ENCODE measurements at regions not wholly inside any gene's neighbourhood (a gene's known extent, or its start where the extent isn't known, plus 50 kb on each side); places are given as distances from the start of the nearest gene placed in this dataset.
A peak's percentile ranks its signal among the peaks of the same experiment; 100 is the strongest.

DNA sequence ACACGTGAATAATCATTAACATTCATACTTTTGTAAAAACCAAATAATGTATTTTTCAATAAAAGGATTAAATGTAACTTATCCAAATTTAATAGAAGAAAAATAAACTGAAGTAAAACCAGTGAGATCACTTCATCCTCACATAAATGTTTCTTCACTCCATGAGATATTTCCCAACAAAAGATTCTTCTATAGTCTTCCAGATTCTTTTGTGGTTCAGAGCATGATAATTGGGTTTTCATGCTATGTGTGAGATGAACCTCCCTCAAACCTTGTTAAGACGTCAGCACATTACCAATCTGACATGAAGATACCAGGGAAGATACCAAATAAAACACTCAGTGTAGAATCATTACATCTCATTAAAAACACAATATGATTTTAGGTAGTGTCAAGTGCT lies 62.9 kb upstream of the OXGR1 start:
- no peak for DNase-seq

DNA sequence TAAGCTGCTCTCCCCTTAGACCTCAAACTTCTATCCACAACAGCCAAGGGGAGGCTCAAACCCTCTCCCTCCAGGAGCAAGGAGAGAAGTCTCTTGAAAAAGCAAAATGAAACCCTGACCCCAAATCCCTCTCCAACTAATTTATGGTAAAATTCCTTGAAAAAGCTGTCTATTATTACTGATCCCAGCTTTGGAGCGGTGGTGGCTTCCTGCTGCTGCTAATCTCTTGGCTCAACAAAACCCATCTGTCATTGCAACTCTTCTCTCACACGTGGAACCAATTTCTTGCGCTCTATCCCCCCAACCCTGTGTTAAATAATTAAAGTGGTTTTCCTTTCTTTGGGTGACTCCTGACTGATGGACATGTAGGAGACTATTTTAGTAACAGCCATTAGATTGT lies 64.1 kb upstream of the OXGR1 start:
- no peak for DNase-seq

DNA sequence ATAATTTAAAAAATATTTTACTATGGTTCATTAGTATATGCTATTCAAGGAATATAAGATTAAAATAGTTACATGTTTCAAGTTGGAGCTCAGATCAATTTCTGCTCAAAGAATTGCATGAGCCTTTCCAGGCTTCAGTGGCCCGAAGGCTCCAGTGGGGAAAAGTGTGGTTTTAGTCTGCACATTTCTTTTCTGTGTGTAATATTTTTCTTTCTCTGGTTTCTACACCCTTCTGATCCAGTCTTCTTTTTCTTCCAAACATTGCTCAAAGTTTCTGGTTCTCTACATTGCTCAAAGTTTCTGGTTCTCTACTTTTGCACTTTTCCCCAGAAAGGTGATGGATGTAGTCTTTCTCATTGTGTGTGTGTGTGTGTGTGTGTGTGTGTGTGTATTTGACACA lies 64.7 kb upstream of the OXGR1 start:
- no peak for DNase-seq

DNA sequence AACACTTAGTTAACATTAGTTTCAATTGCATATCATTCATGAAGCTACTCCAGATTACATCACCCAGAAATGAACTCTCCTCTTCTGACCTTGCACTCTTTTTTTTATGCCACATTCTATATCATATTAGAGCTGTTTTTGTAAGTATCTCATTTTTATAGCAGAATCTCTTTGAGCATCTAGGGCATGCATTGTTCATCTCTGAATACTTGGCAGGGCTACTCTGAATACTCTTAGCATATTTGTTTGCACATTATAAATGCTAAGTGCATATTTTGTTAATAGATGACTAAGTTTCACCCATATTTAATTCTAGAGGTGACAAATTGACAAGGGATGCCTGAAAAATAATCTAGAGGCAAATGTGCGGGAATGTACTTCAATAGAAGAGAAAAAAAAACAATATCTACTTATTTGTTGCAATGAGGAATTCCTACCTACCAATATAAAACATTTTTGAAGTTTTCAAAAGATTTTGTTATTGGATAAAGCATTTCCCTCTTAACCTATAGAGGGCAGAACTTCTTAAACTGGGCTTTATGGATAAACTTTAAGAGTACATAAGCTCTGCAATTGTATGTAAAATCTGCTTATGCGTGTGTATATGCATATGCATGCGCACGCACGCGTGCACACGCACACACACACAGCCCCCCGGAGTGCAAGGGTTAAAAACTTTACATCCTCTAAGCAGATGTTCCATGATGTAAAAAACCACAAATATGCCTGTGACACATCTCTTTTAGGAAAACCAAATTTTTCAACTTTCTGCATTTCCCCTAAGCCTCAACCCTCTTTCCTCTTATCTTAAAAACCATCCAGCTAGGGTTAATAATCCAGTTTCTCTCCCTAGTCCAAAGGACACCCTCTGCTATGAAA lies 73.0 kb upstream of the OXGR1 start:
- DNase-seq = no peak

DNA sequence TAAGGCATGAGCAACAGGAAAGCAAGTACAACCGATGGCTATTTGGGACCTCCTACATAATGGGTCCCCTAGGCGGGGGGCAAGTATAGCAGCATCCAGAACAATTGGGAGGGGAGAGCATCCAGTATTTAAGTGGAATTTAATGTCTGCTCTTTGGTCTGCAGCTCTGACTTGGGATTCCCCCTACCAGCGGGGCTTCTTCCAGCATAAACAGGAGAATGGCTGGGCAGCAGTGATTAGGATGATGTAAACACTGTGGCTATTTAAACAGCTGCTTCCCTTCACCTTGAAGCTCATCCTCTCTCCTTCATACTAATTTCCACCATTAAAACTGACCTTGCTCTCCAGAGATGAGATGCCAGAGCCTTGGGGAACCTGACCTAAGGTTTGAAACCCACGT lies 73.9 kb upstream of the OXGR1 start:
- no peak for DNase-seq

DNA sequence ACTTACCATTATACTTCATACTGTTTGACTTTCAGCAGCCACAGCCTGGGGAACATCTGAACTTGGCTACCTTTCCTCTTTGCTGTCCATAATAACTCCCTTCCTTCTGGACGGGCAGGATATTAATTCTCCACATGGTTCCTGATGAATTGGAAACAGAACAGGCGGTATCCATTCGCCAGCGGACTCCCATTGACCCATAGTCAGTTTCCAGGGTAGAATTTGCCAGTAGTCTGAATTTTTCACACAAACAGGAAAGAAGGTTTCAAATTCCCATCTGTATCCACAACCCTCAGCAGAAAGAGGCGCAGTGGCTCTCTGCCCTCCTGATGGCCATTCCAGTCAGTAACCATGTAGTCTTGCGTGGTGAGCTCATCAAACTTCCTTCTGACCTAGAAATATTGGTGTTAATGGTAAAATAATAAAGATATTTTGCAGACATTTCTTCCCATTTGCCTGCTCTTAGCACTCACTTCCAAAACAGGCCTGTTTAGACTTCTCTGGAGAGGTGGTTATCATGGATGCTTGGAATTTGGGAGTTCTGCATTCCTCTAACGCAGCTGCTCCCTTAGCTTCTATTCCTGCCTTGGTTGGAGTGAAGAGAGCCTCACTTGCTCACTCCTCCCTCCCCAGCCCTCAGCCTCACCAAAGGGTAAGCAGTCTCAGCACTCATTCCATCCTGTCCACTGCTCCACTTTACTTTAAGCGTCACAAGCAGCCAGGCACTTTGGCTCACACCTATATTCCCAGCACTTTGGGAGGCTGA lies 75.0 kb upstream of the OXGR1 start:
- DNase-seq = no peak

DNA sequence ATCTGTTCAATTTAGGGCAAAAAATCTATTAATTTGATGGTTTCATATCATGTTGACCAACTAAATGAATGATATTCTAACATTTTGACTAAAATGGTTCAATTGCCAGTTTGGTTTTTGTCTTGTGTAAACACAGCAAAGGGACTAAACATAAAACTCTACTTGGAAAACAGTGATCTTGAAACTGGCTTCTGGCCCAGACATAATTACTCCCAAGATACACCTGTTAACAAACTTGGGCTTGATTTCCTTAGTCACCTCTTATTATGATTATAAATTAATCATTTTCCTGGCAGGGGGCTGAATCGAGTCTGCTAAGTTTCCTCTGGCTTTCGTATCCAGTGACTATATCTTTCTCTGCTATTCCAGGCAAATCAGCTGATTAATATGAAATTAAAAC lies 78.0 kb upstream of the OXGR1 start:
- peak; percentile 43 for DNase-seq

DNA sequence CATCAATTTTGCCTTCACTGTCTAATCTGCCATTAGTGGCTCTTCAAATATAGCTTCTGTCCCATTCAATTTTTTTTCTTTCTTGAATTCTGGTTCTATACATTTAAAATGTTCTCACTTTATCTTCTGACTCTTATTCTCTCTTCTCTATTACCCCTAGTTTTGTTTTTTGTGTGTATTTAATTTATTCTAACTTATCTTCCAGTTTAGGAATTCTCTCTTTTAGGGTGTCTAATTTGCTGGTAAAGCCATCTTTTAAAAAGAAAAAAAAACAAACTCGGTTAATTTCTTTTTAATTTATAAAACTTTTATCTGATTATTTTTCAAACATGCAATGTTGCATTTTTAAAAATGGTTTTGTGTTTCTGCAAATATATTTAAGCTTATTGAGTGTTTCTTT lies 80.3 kb upstream of the OXGR1 start:
- no peak for DNase-seq

DNA sequence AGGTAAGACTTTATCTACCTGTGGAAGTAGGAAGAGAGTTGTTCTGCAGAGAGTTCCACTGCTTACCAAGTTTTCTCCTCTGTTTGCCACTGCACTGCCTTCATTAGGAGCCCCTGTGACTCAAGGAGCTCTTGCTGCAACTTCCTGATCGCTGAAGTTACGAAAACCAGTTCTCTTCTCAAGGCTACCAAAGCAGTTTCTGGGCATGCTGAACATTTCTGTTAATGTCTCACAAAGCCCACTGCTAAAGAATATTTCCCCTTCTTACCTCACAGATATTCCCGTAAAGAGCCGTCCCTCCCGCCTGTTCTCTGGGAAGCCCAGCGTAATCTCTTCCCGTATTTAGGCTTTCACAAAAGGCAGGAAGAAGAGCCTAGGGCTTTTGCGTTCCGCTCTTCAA lies 82.6 kb upstream of the OXGR1 start:
- DNase-seq = no peak

DNA sequence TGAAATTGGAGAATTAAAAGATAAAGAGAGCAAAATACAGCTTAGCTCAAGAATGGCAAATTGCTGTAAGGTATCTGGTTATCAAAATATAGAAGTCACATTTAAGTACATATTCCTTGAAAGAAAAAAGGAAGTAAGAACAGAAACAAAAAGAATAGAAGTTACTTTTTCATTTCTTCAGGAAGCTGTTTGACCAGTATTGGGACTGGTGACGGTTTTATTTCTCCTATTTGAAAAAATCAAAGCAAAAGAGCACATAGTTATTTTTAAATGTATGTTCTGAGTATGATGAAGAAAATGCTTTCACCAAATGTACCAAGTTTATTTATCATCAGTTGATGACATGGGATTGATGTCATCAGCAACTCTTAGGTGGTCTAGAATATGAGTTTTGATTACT lies 83.1 kb upstream of the OXGR1 start:
- DNase-seq = no peak

DNA sequence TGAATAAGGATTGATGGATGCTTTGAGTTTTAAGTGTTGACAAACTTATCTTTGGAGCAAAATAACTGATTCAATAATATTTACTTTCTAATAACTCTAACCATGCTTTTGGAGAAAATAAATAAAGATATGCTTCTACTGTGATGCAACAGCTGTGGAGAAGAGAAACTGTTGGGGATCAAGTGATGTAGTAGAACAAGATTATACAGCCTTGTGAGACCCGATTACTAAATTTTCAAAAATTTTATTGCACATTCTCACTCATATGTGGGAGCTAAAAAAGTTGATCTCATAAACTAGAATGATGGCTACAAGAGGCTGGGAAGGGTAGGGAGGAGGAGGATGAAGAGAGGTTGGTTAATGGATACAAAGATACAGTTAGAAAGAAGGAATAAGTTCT lies 85.5 kb upstream of the OXGR1 start:
- DNase-seq = no peak

DNA sequence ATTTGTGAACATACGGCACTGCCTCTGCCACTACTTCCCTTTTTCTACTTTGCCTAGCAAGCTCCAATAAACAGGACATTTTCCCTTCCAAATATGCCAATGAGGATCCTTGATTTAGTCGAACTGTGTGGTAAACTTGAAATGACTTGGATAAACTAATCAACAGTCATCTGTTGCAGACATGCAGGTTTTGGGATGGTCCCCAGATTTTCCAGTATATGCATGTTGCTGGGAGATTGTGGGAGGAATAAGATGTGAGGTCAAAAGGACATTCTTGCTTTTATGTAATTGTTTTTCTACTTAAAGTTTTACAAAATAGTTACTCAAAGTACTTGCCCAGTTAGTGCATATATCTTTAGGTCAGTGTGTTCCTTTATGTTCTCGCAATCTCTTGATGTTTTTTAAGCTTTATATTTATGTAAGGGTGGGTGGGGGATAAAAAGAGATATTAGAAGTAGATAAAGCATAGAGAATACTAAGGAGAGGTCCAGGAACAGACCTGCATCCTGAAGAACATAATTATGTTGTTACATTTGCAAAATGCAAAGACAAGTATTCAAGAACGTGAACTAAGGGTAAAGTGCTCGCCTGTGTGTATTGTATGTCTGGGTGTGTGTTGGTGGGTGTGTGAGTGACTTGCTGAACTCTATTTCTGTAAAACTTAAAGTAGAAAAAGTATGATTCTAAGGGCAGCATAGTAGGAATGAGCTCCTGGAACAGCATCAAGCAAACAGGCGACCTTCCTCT lies 88.4 kb upstream of the OXGR1 start:
- DNase-seq = no peak

DNA sequence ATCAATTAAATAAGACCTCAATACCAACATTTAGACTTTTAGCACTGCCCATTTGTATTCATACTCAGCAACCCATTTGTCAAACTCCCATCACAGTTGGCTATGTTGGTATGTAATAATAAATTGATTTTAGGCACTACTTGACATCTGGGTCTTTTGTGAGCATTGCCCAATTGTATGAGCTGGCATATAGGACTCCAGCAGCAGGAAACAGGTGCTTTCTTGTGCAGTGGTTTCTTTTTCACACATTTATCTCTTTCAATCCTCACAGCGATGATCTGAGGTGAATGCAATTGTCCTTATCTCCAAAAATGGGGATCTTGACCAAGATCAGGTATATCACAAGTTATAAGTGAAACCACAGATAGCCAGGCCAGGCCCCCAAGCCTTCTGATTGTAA lies 96.9 kb upstream of the OXGR1 start:
- no peak for DNase-seq

DNA sequence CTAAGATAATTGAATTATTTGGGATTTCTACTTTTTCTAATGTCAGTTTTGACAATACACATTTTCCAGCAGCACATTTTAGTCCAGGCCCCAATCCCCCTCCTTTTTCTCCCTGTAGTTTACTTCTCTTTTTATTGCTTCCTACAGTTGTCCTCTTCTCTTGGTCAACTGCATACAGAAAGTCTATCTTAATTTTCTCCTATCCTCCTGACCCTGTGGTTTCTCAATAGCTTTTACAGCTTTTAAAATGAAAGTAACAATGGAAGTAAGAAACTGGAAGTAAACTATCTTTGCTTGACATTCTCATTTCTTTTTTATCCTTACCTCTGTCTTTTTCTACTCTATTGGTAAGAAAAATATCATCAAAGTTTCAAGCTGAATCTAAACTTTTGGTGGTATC lies 106.5 kb upstream of the OXGR1 start:
- no peak for DNase-seq

DNA sequence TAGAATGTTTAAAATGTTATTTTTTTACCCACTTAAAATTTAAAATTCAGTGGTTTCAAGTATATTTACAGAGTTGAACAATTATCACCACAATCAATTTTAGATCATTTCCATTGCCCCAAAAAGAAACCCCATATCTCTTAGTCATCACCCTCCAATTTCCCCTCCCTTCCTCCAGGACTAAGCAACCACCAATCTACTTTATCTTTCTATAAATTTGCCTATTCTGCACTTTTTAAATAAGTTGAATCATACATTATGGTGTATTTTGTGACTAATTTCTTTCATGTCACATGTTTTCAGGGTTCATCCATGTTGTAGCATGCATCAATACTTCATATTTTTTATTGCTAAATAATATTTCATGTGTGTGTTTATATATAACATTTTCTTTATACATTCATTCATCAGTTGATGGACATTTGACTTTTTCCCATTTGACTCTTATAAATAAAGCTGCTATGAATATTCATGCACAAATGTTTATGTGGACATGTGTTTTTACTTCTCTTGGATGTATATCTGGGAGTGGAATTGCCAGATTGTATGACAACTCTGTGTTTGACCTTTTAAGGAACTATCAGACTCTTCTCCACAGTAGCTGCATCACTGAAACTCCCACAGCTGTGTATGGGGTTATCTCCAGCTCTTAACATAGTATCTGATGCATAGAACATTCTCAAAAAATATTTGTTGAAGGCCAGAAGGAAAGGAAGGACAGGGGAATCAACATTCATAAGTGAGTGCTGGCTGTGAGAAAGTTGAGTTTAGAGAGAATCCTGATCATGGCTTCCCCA lies 107.8 kb upstream of the OXGR1 start:
- DNase-seq = no peak

DNA sequence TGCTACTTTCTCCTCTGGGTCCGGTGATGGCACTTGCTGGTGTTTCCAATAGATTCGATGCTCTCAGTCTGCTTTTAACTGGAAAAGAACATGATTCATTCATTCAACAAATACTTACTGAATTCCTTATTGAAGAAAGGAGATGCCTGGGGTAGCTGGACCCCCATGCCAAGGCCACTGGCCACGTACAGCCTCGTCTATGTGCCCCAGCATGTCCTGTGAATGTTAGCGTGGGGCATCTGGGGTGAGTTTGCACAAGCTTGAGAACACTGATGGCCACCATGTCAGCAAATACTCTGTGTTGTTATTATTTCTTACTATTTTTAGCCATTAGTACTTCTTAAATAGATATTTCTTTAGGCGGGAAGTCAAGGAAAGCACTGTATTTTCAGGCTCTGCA lies 112.0 kb upstream of the OXGR1 start:
- no peak for DNase-seq

DNA sequence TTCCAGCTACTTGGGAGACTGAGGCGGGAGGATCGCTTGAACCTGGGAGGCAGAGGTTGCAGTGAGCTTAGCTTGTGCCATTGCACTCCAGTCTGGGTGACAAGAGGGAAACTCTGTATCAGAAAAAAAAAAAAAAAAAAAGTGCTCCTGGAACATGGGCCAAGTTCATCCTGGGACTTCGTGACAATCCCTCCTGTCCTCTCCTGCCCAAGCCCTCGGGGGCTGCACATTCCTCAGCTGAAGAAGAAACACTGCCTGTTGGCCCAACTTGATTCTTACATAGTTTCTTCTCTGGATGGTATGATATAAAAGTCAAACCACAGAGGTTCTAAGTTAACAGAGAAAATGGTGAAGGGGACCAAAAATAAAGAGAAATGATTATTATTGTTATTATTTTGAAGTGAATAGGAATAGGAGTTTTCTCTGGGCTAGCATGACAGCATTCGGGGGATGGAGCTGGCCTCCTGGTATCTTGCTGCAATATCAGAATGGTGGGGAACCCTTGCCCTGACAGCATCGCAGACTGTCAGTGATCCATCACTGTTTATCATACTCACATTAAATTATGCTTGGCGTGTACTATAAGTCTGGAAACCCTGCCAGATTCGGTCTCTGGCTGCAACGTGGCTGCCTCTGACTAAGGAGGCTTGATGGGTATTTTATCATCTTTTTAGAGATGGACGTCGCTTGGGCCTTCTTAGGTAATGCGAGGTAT lies 113.7 kb upstream of the OXGR1 start:
- no peak for DNase-seq

DNA sequence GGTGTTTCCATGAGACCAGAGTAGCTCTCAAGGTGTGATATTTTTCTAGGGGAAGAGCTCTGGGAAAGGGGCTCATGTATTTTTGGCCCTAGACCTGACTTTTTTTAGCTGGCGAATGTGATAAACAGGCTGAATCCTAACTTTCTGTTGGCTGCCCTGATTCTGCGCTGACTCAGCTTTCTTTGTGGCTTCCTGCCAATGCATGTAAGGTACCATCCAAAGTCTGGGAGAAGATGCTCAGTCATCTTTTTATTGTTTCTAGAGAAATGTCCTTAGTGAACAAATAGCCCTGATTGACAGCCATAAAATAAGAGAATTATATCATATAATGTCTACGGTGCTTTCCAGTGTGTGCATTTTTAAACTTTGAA lies 113.6 kb upstream of the MBNL2 start:
- DNase-seq = no peak

DNA sequence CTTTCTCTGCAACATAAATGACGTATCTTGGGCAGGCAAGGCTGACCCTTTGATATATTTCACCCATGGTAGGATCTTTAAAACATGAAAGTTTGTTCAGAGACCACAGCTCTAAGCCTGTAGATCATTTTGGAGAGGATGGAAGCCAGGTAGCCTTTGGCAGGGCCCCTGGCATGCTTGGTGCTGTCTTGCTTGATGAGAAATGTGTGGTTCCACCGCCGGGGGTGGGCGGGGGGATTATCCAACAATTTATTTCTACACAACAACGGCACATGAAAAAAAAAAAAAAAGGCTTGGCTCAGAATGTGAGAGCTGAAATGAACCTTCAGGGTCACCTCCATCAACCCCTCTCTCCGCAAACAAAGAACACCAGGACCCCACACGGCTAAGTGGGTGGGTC lies 112.9 kb upstream of the MBNL2 start:
- DNase-seq = no peak

DNA sequence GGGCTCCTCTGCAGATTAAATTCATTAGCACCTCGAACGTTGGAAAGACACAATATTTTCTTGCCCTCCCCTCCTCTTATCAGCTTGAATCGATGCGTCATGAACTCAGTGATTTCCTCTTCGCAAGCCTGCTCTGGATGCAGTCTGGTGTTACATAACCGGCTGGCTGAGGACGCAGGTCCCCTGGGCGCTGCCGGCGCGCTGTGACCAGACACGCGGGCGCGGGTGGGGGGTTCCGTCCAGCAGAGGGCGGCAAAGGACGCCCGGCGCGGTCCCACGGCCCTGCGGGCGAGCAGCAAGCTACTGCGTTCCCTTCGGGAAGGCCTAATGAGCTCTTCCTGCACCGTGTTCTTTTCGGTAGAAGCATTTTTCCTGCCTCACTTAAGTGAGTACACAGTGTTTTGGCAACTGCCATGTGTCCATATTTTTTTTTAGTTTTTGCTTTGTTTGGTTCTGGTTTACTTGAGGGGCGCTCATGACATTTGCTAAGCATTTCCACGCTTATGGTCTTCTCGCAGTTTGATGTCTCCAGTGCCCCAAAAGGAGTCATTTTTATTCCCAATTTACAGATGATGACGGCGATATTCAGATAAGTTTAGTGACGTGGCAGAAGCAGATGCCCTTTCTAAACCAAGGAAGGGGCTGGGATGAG lies 112.2 kb upstream of the MBNL2 start:
- peak; percentile 41 for DNase-seq

DNA sequence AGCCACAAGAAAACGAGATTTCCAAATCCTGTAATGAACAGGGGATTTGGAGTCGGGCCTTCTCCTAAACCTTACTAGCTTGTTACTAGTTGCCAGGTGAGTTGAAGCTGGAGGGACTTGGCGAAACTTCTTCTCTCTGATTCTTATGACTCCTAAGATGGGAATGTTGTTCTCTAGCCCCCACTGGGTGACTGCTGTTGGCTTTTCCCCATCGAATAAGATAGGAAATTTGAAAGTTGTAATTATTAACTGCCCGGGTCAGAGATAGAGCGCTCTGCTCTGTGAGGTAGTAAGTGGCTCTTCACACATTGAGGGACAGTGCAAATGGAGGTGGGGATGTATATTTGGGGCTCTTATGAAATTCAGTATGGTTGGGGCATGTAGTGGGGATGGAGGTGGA lies 111.2 kb upstream of the MBNL2 start:
- DNase-seq = no peak

DNA sequence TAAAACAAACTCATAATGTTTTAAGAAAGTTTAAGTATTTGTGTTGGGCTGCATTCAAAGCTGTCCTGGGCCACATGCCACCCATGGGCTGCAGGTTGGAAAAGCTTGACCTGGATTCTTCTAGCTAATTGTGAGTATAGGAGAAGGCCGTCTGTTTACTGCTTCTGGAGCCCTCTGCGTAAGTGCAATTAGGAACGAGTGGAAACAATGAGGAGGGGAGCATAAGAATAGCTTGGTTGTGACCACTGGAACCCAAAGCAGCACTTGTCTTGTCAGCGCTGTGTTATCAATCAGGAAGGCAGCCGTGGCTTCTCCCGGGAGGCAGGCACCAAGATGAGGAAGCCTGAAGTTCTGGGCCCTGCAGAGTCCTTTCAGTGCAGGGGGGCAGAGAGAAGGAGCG lies 110.4 kb upstream of the MBNL2 start:
- DNase-seq = no peak

All from NCI-H1105 (cell line).